GM06990 (cell line): ENCODE measurements at regions not wholly inside any gene's neighbourhood (a gene's known extent, or its start where the extent isn't known, plus 50 kb on each side); places are given as distances from the start of the nearest gene placed in this dataset.

ENCODE experiments used
- DNase-seq: peaks from one replicate; pipeline ENCODE4 v3.0.0-alpha.2; 2011; ENCODE audit not compliant: insufficient read length; ENCODE audit errors: extremely low read depth
- H3K27me3 ChIP-seq: replicated peaks from 2 replicates; pipeline ENCODE4 v1.6.0; 2011; ENCODE audit warnings: low read length; ENCODE audit not compliant: control insufficient read depth, insufficient read depth
- H3K36me3 ChIP-seq: 2 replicates; pipeline ENCODE4 v1.5.1; 2011; ENCODE audit warnings: low read length; ENCODE audit not compliant: control insufficient read depth, insufficient read depth
- H3K4me3 ChIP-seq: replicated peaks from 2 replicates; pipeline ENCODE4 v1.5.1; 2011; ENCODE audit warnings: low read depth, mild to moderate bottlenecking, control low read depth, low read length
- TF ChIP-seq, protein P1 (sequence below): IDR thresholded peaks from 2 replicates; pipeline ENCODE4 v1.5.1; 2011; ENCODE audit warnings: low read length, control low read depth, mild to moderate bottlenecking, inconsistent platforms; ENCODE audit not compliant: insufficient read depth, poor library complexity, severe bottlenecking

DNA sequence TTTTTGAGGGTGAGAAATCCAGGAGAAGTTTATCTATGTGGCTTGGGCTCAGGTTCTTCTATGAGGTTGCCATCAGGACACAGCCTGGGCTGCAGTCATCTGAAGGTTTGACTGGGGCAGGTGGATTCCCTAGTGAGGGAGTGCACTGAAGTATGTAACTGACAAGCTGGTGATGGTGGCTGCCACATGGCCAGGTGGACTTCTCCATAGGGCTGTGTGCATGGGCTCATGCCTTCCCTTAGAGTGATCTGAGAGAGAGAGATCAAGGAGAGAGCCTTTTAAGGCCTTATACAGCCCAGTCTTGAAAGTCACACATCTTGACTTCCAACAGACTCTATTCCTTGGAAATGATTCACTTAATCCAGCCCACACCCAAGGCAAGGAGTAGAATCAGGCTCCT, 266.6 kb upstream of the PITRM1 start:
- TF ChIP-seq, protein P1, sequence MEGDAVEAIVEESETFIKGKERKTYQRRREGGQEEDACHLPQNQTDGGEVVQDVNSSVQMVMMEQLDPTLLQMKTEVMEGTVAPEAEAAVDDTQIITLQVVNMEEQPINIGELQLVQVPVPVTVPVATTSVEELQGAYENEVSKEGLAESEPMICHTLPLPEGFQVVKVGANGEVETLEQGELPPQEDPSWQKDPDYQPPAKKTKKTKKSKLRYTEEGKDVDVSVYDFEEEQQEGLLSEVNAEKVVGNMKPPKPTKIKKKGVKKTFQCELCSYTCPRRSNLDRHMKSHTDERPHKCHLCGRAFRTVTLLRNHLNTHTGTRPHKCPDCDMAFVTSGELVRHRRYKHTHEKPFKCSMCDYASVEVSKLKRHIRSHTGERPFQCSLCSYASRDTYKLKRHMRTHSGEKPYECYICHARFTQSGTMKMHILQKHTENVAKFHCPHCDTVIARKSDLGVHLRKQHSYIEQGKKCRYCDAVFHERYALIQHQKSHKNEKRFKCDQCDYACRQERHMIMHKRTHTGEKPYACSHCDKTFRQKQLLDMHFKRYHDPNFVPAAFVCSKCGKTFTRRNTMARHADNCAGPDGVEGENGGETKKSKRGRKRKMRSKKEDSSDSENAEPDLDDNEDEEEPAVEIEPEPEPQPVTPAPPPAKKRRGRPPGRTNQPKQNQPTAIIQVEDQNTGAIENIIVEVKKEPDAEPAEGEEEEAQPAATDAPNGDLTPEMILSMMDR: no peak
- H3K27me3 ChIP-seq: no peaks in the 10 kb centered on the region; the same call in 1 of the 2 replicates
- no peak overlapping the region for H3K4me3 ChIP-seq
- H3K36me3 ChIP-seq: no peaks in the 10 kb centered on the region
- no peak for DNase-seq

DNA sequence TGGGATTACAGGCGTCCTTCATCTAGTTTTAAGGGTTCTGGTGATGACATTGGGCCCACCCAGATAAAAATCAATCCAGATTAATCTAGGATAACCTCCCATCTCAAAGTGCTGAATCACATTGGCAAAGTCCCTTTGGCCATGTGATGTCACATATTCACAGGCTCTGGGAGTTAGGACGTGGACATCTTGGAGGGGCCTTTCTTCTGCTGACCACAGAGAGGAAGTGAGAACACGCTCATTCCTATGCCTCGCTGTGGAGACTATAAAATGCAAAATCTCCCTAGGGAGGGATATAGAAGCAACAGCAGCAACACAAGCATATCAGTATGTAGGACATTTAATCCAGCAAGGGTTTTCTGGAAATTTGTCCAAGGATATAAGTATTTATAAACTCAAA, 266.0 kb upstream of the PITRM1 start:
- TF ChIP-seq, protein P1: no peak

DNA sequence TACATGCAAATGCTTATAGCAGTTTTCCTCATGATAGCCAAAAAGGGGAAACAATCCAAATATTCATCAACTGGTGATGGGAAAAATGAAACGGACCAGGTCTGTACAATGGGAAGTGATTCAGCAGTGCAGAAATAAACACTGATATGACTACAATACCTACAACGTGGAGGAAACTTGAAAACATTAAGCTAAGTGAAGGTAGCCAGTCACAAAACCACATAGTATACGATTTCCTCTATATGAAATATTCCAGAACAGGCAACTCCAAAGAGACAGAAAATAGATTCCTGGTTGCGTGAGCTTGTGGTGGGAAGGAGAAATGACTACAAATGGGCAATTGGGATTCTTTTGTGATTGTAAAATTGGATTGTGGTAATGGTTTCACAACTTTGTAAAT, 263.1 kb upstream of the PITRM1 start:
- TF ChIP-seq, protein P1: no peak
- H3K4me3 ChIP-seq: no peak overlapping the region
- H3K27me3 ChIP-seq: no peaks in the 10 kb centered on the region; the same call in 1 of the 2 replicates
- no peak for DNase-seq
- no peaks in the 10 kb centered on the region for H3K36me3 ChIP-seq

More for the DNA sequence above, 266.0 kb upstream of the PITRM1 start:
- DNase-seq: no peak
- H3K36me3 ChIP-seq: no peaks in the 10 kb centered on the region
- no peaks in the 10 kb centered on the region; the same call in 1 of the 2 replicates for H3K27me3 ChIP-seq
- H3K4me3 ChIP-seq: no peak overlapping the region

DNA sequence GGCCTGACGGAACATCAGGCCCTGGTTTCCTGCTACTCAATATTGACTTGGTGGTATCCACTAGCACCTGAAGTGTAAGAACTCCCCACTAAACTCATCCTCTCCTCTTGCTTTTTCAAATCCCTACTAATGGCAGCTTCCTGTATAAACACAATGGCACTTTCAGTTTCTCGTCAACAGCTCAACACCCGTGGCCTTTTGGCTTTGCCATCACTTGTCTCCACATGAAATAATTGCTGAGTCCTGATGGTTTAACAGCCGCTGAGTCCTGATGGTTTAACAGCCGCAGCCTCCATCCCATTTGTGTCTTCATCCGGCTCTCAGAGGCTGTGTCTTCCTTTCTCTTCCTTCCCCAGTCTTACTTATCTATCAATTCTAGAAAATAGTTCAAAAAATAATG, 261.4 kb upstream of the PITRM1 start:
- no peak for DNase-seq
- TF ChIP-seq, protein P1: no peak
- H3K27me3 ChIP-seq: no peaks in the 10 kb centered on the region; the same call in 1 of the 2 replicates

DNA sequence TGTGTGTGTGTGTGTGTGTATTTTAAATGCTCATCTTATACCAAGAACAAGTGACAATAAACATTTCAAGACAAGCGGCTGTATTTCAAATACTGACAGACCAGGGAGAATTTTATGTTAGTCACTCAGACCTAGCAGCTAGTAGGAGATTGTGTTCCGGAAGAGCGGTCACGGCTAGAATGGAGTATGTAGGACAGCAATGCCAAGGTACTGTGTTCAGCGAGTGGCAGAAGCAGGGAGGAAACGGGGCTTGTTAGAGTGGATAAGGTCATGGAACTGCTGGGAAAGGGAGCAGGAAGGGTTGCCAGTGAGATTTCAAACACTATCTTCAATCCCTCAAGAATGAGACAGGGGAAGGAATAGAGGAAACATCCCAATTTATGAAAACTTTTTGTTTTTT, 260.5 kb upstream of the PITRM1 start:
- Histone ChIP-seq H3K36me3 (no peaks in the 10 kb centered on the region), H3K27me3 (no peaks in the 10 kb centered on the region; the same call in 1 of the 2 replicates), H3K4me3 (no peak overlapping the region)
- TF ChIP-seq, protein P1: no peak
- no peak for DNase-seq

More for the DNA sequence above, 261.4 kb upstream of the PITRM1 start:
- Histone ChIP-seq H3K36me3 (no peaks in the 10 kb centered on the region), H3K4me3 (no peak overlapping the region)

DNA sequence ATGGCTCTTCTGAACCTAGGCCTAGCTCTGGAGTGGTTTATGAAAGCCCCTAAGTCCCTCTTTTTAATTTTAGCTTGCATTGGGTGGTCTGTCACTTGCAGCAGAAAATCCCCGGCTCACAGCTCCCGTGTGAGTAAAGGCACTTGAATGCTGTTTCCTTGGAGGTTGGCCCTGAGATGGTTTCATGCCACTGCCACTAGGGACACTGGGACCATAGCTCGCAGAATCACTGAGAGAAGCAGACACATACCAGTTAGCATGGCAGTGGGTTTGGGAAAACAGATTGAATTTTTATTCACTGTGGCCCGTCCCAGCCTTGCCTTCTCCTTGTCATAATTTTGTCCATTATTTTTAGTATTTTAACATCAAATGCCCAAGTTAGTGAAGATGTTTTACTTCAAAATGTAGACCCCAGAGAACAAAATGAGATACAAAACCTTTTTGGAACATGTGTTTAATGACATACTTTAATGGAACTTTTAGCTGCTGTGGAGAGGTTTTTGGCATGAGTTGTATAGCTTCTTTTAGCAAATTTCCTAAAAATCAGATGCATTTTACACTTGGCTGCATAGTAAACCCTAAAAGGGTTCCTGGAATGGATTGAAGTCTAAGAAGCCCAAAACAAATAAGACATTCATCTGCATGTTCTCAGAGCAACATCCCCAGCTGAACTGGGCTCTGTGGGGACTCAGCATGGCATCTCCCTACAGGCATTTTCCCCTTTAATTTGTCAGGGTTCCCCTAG, 259.7 kb upstream of the PITRM1 start:
- H3K27me3 ChIP-seq: no peaks in the 10 kb centered on the region; the same call in 1 of the 2 replicates
- H3K4me3 ChIP-seq: no peak overlapping the region
- no peak for DNase-seq
- H3K36me3 ChIP-seq: no peaks in the 10 kb centered on the region
- TF ChIP-seq, protein P1: no peak
